Naive thymus-derived CD4-positive, alpha-beta T cell (primary cell): ENCODE measurements at regions not wholly inside any gene's neighbourhood (a gene's known extent, or its start where the extent isn't known, plus 50 kb on each side); places are given as distances from the start of the nearest gene placed in this dataset.

Experiments
- ATAC-seq: fragments of 150-1000 bp; cut with Tn5 transposase; 2 replicates; pipeline ENCODE4 v1.10.0; 2021; ENCODE audit warnings: mild to moderate bottlenecking, moderate library complexity
- CTCF ChIA-PET: fragments of 350-600 bp; sonication (Branson Sonifier 250); formaldehyde crosslinking; loops from one replicate; lab custom pipeline; 2021; ENCODE audit warnings: antibody characterized with exemption; lab: Charles Lee
- POLR2A ChIA-PET: fragments of 350-600 bp; sonication (Branson Sonifier 250); formaldehyde crosslinking; loops from one replicate; lab custom pipeline; 2021; ENCODE audit warnings: antibody characterized with exemption, inconsistent platforms; lab: Charles Lee
- DNase-seq, 9 donors: peaks; one replicate each; pipeline versions ENCODE4 v3.0.0 to v3.0.0-alpha.2; 2020 to 2022; ENCODE audit warnings: mixed read lengths in 1 of 9
- H3K27ac ChIP-seq: one replicate; pipeline ENCODE4 v1.7.0; 2013; ENCODE audit warnings: mild to moderate bottlenecking, low read depth, low read length, moderate library complexity
- H3K27me3 ChIP-seq, 2 donors: one replicate each; pipeline ENCODE4 v1.7.0; 2013; ENCODE audit warnings: low read length in 2 of 2, mild to moderate bottlenecking in 2 of 2, moderate library complexity in 2 of 2; ENCODE audit not compliant: control insufficient read depth in 2 of 2, insufficient read depth in 2 of 2
- H3K36me3 ChIP-seq, 3 experiments: 1 replicate in 2 of 3; 2 replicates in 1 of 3; pipeline ENCODE4 v1.7.0; 2013; ENCODE audit warnings: low read length in 3 of 3, mild to moderate bottlenecking in 3 of 3, moderate library complexity in 1 of 3; ENCODE audit not compliant: insufficient read depth in 3 of 3, control insufficient read depth in 2 of 3
- H3K4me1 ChIP-seq, 2 donors: one replicate each; pipeline ENCODE4 v1.7.0; 2013; ENCODE audit warnings: low read length in 2 of 2, mild to moderate bottlenecking in 2 of 2, moderate library complexity in 1 of 2; ENCODE audit not compliant: control insufficient read depth in 2 of 2, insufficient read depth in 2 of 2
- H3K4me3 ChIP-seq: 2 replicates; pipeline ENCODE4 v1.7.0; 2013; ENCODE audit warnings: mild to moderate bottlenecking, low read length
- H3K9me3 ChIP-seq, 3 experiments: 1 replicate in 2 of 3; 2 replicates in 1 of 3; pipeline ENCODE4 v1.7.0; 2013; ENCODE audit warnings: low read length in 3 of 3; ENCODE audit not compliant: control insufficient read depth in 2 of 3
- H3K27ac Mint-ChIP-seq, 9 donors: one replicate each; pipeline ENCODE4 v1.8.0; 2020 to 2022; ENCODE audit warnings: mixed read lengths in 9 of 9, mild to moderate bottlenecking in 8 of 9, moderate library complexity in 5 of 9, inconsistent platforms in 2 of 9
- H3K27me3 Mint-ChIP-seq, 5 donors: one replicate each; pipeline ENCODE4 v1.8.0; 2021 to 2022; ENCODE audit warnings: mixed read lengths in 5 of 5, mild to moderate bottlenecking in 1 of 5
- H3K36me3 Mint-ChIP-seq, 5 donors: one replicate each; pipeline ENCODE4 v1.8.0; 2020 to 2022; ENCODE audit warnings: mixed read lengths in 5 of 5, mild to moderate bottlenecking in 3 of 5, inconsistent platforms in 1 of 5
- H3K4me1 Mint-ChIP-seq, 7 donors: one replicate each; pipeline ENCODE4 v1.8.0; 2020 to 2022; ENCODE audit warnings: mixed read lengths in 7 of 7, mild to moderate bottlenecking in 3 of 7, inconsistent platforms in 1 of 7
- H3K4me3 Mint-ChIP-seq, 10 donors: one replicate each; pipeline ENCODE4 v1.8.0; 2020 to 2022; ENCODE audit warnings: mild to moderate bottlenecking in 10 of 10, mixed read lengths in 10 of 10, moderate library complexity in 6 of 10, inconsistent platforms in 2 of 10
- H3K9me3 Mint-ChIP-seq, 11 donors: one replicate each; pipeline ENCODE4 v1.8.0; 2020 to 2022; ENCODE audit warnings: mixed read lengths in 11 of 11, mild to moderate bottlenecking in 4 of 11, inconsistent platforms in 1 of 11, moderate library complexity in 1 of 11
- intact Hi-C, 2 donors: fragments of 100-400 bp; cut with micrococcal nuclease; formaldehyde crosslinking; loops; one replicate each; pipeline ENCODE4 v1.15.1; 2023

- H3K4me3 ChIP-seq = no peak overlapping the region
- H3K4me1 ChIP-seq = no peaks in the 10 kb centered on the region
- H3K36me3 Mint-ChIP-seq = peaks cover 0 to 12% (median 0%) of the 10 kb centered on the region in 5 donors
- DNase-seq = no peak
- intact Hi-C loops = no loop called here
- no peak for ATAC-seq
- no peaks in the 10 kb centered on the region for H3K9me3 ChIP-seq
- H3K27me3 Mint-ChIP-seq = no peaks in the 10 kb centered on the region
- H3K27me3 ChIP-seq = no peaks in the 10 kb centered on the region
- ChIA-PET POLR2A (no interaction called here), CTCF (no interaction called here)
- H3K4me1 Mint-ChIP-seq = no peaks in the 10 kb centered on the region
- H3K4me3 Mint-ChIP-seq = no peak overlapping the region
- peaks cover 0 to 26% (median 10%) of the 10 kb centered on the region in 11 donors for H3K9me3 Mint-ChIP-seq
- H3K27ac Mint-ChIP-seq = no peak overlapping the region
- H3K27ac ChIP-seq = no peak overlapping the region
- H3K36me3 ChIP-seq = no peaks in the 10 kb centered on the region
Observed at GRCh38 chrX:42920752-42921151, 142.8 kb upstream of the PPP1R2C start.

GRCh38 chrX:42930071-42930470, 152.1 kb upstream of the PPP1R2C start:
- intact Hi-C loops = no loop called here
- H3K36me3 Mint-ChIP-seq = peaks cover 0 to 16% (median 4%) of the 10 kb centered on the region in 5 donors
- no peak overlapping the region for H3K27ac Mint-ChIP-seq
- no peak overlapping the region for H3K4me3 Mint-ChIP-seq
- Histone ChIP-seq H3K27ac (no peak overlapping the region), H3K27me3 (no peaks in the 10 kb centered on the region), H3K9me3 (no peaks in the 10 kb centered on the region), H3K4me3 (no peak overlapping the region), H3K4me1 (peaks cover 14 to 21% of the 10 kb centered on the region in 2 donors), H3K36me3 (no peaks in the 10 kb centered on the region)
- peaks cover 0 to 3% (median 0%) of the 10 kb centered on the region in 11 donors for H3K9me3 Mint-ChIP-seq
- no peak for DNase-seq
- ChIA-PET POLR2A (interaction anchor here (0.9 kb wide), 1 partner anchor 13 kb away, joined by 5 read pairs; no protein-coding TSS in a partner anchor), CTCF (no interaction called here)
- H3K4me1 Mint-ChIP-seq = peaks cover 10 to 26% (median 19%) of the 10 kb centered on the region in 7 donors
- H3K27me3 Mint-ChIP-seq = no peaks in the 10 kb centered on the region
- ATAC-seq = no peak

DNA sequence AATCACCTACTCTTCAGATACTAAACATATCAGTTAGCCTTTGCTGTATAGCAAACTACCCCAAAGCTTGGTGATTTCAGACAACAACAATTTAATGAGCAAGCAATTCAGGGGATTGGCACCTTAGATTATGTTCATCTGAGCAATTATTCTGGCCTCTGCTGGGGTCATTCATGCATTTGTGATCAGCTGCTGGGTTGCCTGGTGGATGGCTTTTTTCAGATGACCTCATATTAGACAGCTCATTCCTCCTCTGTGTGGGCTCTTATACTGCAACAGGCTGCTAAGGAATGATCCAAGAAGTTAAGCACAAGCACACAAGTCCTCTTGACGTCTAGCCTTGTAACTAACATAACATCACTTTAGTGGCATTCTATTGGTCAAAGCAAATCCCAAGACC, 153.0 kb upstream of the PPP1R2C start:
- Histone ChIP-seq H3K4me3 (no peak overlapping the region), H3K27ac (no peak overlapping the region), H3K9me3 (no peaks in the 10 kb centered on the region), H3K27me3 (no peaks in the 10 kb centered on the region), H3K4me1 (peaks cover 14 to 21% of the 10 kb centered on the region in 2 donors), H3K36me3 (no peaks in the 10 kb centered on the region)
- H3K9me3 Mint-ChIP-seq = peaks cover 0 to 4% (median 0%) of the 10 kb centered on the region in 11 donors
- H3K4me1 Mint-ChIP-seq = peaks cover 12 to 32% (median 24%) of the 10 kb centered on the region in 7 donors
- peaks cover 0 to 16% (median 4%) of the 10 kb centered on the region in 5 donors for H3K36me3 Mint-ChIP-seq
- no peak overlapping the region for H3K4me3 Mint-ChIP-seq
- CTCF ChIA-PET = no interaction called here
- no peaks in the 10 kb centered on the region for H3K27me3 Mint-ChIP-seq
- intact Hi-C loops = no loop called here
- POLR2A ChIA-PET = no interaction called here
- H3K27ac Mint-ChIP-seq = no peak overlapping the region
- DNase-seq = no peak
- no peak for ATAC-seq

GRCh38 chrX:42933187-42933586, 155.2 kb upstream of the PPP1R2C start:
- ChIA-PET CTCF (no interaction called here), POLR2A (no interaction called here)
- intact Hi-C loops = no loop called here
- Histone ChIP-seq H3K27ac (no peak overlapping the region), H3K27me3 (no peaks in the 10 kb centered on the region), H3K4me3 (no peak overlapping the region), H3K4me1 (peaks cover 14 to 22% of the 10 kb centered on the region in 2 donors), H3K36me3 (no peaks in the 10 kb centered on the region), H3K9me3 (no peaks in the 10 kb centered on the region)
- DNase-seq (no peak), ATAC-seq (no peak)
- Mint-ChIP-seq H3K9me3 (peaks cover 0 to 4% (median 0%) of the 10 kb centered on the region in 11 donors), H3K27ac (peak overlapping the region in 4 of 9 donors; percentile 38 to 87 (median 59)), H3K4me1 (peaks cover 12 to 35% (median 24%) of the 10 kb centered on the region in 7 donors), H3K36me3 (peaks cover 0 to 16% (median 4%) of the 10 kb centered on the region in 5 donors), H3K27me3 (no peaks in the 10 kb centered on the region), H3K4me3 (peak overlapping the region in 6 of 10 donors; percentile 44 to 72 (median 54))

DNA sequence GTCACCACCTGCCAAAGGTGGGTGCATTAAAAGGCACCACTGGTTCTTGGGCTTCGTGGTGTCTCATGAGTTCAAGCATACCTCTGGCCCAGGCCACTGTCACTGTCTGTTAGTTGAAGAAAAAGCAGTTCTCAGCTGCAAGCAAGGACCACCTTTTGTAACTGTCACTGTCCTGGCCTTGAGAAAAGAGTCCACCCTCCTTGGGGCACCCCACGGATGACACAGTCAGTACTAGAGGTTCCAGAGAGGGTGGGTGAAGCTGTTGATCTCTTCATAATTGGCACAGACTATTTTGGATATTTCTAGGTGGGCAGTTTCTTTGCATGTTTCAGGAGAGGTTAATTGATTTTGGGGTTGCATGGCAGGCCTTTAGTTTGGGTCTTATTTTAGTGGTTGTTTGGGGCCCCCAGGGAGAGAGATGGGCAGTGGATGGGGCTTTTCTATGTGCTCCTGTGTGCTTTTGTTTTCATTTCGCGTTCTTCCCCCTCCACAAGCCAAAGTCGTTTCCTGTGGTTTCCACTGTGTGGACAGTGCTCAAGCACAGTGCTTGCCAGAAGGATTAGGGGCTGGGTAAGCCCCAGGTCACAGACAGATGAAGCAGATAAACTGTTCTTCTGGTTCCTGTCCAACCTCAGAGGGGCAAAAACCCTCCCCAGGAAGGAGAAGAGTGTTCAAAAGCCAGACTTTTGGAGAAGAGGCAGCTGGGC, 156.2 kb upstream of the PPP1R2C start:
- Mint-ChIP-seq H3K4me1 (peaks cover 12 to 42% (median 29%) of the 10 kb centered on the region in 7 donors), H3K27me3 (no peaks in the 10 kb centered on the region), H3K27ac (peak overlapping the region; percentile 8 to 90 (median 85)), H3K9me3 (peaks cover 0 to 8% (median 6%) of the 10 kb centered on the region in 11 donors), H3K4me3 (peak overlapping the region; percentile 51 to 77 (median 67)), H3K36me3 (peaks cover 0 to 20% (median 4%) of the 10 kb centered on the region in 5 donors)
- ATAC-seq (peak; percentile 69), DNase-seq (no peak)
- Histone ChIP-seq H3K27me3 (no peaks in the 10 kb centered on the region), H3K4me3 (peak overlapping the region; percentile 44), H3K4me1 (peaks cover 14 to 29% of the 10 kb centered on the region in 2 donors), H3K36me3 (no peaks in the 10 kb centered on the region), H3K9me3 (no peaks in the 10 kb centered on the region), H3K27ac (no peak overlapping the region)
- POLR2A ChIA-PET = no interaction called here
- intact Hi-C loops = loop anchor here in 1 of 2 donors (1.0 kb wide), 1 partner anchor 9 kb away; no protein-coding TSS in a partner anchor
- CTCF ChIA-PET = no interaction called here

- DNase-seq = no peak
- ChIA-PET CTCF (interaction anchor here (2.9 kb wide), 1 partner anchor 1143 kb away, joined by 11 read pairs; no protein-coding TSS in a partner anchor), POLR2A (no interaction called here)
- Histone ChIP-seq H3K4me1 (peaks cover 54 to 72% of the 10 kb centered on the region in 2 donors), H3K36me3 (no peaks in the 10 kb centered on the region), H3K9me3 (no peaks in the 10 kb centered on the region), H3K4me3 (no peak overlapping the region), H3K27me3 (no peaks in the 10 kb centered on the region), H3K27ac (peak overlapping the region; percentile 56)
- intact Hi-C loops = loop anchor here (5.0 to 10.0 kb wide), 10 partner anchors 204 to 1607 kb away; partner anchors contain the start of genes CASK (in 1 of the 2), DDX3X (in 1 of the 2) and MAOA (in 1 of the 2)
- Mint-ChIP-seq H3K9me3 (peaks cover 0 to 15% (median 5%) of the 10 kb centered on the region in 11 donors), H3K36me3 (peaks cover 0 to 16% (median 4%) of the 10 kb centered on the region in 5 donors), H3K4me3 (peak overlapping the region in 3 of 10 donors; percentile 63 to 83 (median 72)), H3K27ac (peak overlapping the region; percentile 74 to 98 (median 93)), H3K4me1 (peaks cover 12 to 83% (median 74%) of the 10 kb centered on the region in 7 donors), H3K27me3 (no peaks in the 10 kb centered on the region)
- ATAC-seq = no peak
Observed at GRCh38 chrX:42941671-42942070, 163.7 kb upstream of the PPP1R2C start.
